Stimulated activated CD8-positive, alpha-beta memory T cell treated with anti-CD3 and anti-CD28 coated beads, Interleukin-4, amount 100 ng/mL, for 1 hour (primary cell): ENCODE measurements at regions not wholly inside any gene's neighbourhood (a gene's known extent, or its start where the extent isn't known, plus 50 kb on each side); places are given as distances from the start of the nearest gene placed in this dataset.

Experiments
- DNase-seq, 2 donors: peaks; one replicate each; pipeline ENCODE4 v3.0.0-alpha.2; 2020; ENCODE audit warnings: low read depth in 2 of 2, low spot score in 1 of 2

GRCh38 chr10:110413049-110413783, 84.5 kb upstream of the DUSP5 start:
- DNase-seq, result no peak

- DNase-seq, result no peak
Observed at GRCh38 chr10:110413903-110414547, 83.7 kb upstream of the DUSP5 start.

GRCh38 chr10:110414548-110415309, 83.0 kb upstream of the DUSP5 start:
- DNase-seq, result peak; percentile 70 to 80

GRCh38 chr10:110415809-110416208, 81.9 kb upstream of the DUSP5 start:
- DNase-seq, result no peak

- DNase-seq, result no peak
Observed at GRCh38 chr10:110416776-110417711, 80.7 kb upstream of the DUSP5 start.

- DNase-seq, result no peak
Observed at GRCh38 chr10:110418218-110418617, 79.5 kb upstream of the DUSP5 start.

GRCh38 chr10:110419265-110419664, 78.4 kb upstream of the DUSP5 start:
- DNase-seq, result no peak

- no peak for DNase-seq
Observed at GRCh38 chr10:110420401-110421193, 77.1 kb upstream of the DUSP5 start.

GRCh38 chr10:110421512-110422138, 76.1 kb upstream of the DUSP5 start:
- DNase-seq, result no peak

- no peak for DNase-seq
Observed at GRCh38 chr10:110422548-110422947, 75.2 kb upstream of the DUSP5 start.

GRCh38 chr10:110423650-110424049, 74.1 kb upstream of the DUSP5 start:
- no peak for DNase-seq

GRCh38 chr10:110425684-110426293, 71.9 kb upstream of the DUSP5 start:
- DNase-seq, result no peak

- no peak for DNase-seq
Observed at GRCh38 chr10:110426294-110427181, 71.2 kb upstream of the DUSP5 start.

- DNase-seq, result no peak
Observed at GRCh38 chr10:110429301-110429700, 68.4 kb upstream of the DUSP5 start.

GRCh38 chr10:110430340-110431273, 67.1 kb upstream of the DUSP5 start:
- DNase-seq, result no peak

GRCh38 chr10:110431659-110432058, 66.0 kb upstream of the DUSP5 start:
- no peak for DNase-seq

- no peak for DNase-seq
Observed at GRCh38 chr10:110432084-110432483, 65.6 kb upstream of the DUSP5 start.
